Limb (tissue), 2 donors: ENCODE measurements at regions not wholly inside any gene's neighbourhood (a gene's known extent, or its start where the extent isn't known, plus 50 kb on each side); places are given as distances from the start of the nearest gene placed in this dataset.
"Not testable (repeated sequence)": the region's sequence is repeated elsewhere in the genome, so short reads cannot be mapped to it uniquely, and the experiment has no call there.

Source experiments
- DNase-seq, 2 donors: peaks; one replicate each; pipeline ENCODE4 v3.0.0-alpha.2; 2016; ENCODE audit errors: extremely low spot score in 2 of 2

- DNase-seq, result no peak
Measured at GRCh38 chr20:48531505-48531904, 296.3 kb downstream of the PREX1 start.

- DNase-seq, result no peak
Measured at GRCh38 chr20:48530957-48531356, 296.8 kb downstream of the PREX1 start.

- DNase-seq, result no peak
Measured at GRCh38 chr20:48528346-48528745, 299.5 kb downstream of the PREX1 start.

- no peak for DNase-seq
Measured at GRCh38 chr20:48527771-48528170, 300.0 kb downstream of the PREX1 start.

- no peak for DNase-seq
Measured at GRCh38 chr20:48526936-48527335, 300.9 kb downstream of the PREX1 start.

GRCh38 chr20:48525400-48525799, 302.4 kb downstream of the PREX1 start:
- no peak for DNase-seq

- DNase-seq, result no peak
Measured at GRCh38 chr20:48524582-48524981, 303.2 kb downstream of the PREX1 start.

- DNase-seq, result peak; percentile 60 to 74
Measured at GRCh38 chr20:48523191-48523995, 304.4 kb downstream of the PREX1 start.

GRCh38 chr20:48521121-48521520, 306.7 kb downstream of the PREX1 start:
- no peak for DNase-seq

GRCh38 chr20:48516196-48516595, 311.6 kb downstream of the PREX1 start:
- peak; percentile 16 to 40 for DNase-seq

GRCh38 chr20:48514577-48514976, 313.2 kb downstream of the PREX1 start:
- DNase-seq, result not testable (repeated sequence)

- not testable (repeated sequence) for DNase-seq
Measured at GRCh38 chr20:48512539-48512938, 315.3 kb downstream of the PREX1 start.

- not testable (repeated sequence) for DNase-seq
Measured at GRCh38 chr20:48505066-48505465, 322.7 kb downstream of the PREX1 start.

- no peak for DNase-seq
Measured at GRCh38 chr20:48503166-48503815, 324.5 kb downstream of the PREX1 start.

GRCh38 chr20:48502758-48503157, 325.0 kb downstream of the PREX1 start:
- no peak for DNase-seq

- no peak for DNase-seq
Measured at GRCh38 chr20:48502016-48502415, 325.8 kb downstream of the PREX1 start.

GRCh38 chr20:48500900-48501299, 326.9 kb downstream of the PREX1 start:
- not testable (repeated sequence) for DNase-seq

- not testable (repeated sequence) for DNase-seq
Measured at GRCh38 chr20:48498939-48499338, 328.9 kb downstream of the PREX1 start.

- DNase-seq, result not testable (repeated sequence)
Measured at GRCh38 chr20:48498125-48498524, 329.7 kb downstream of the PREX1 start.

- no peak for DNase-seq
Measured at GRCh38 chr20:48493966-48494365, 333.8 kb downstream of the PREX1 start.

GRCh38 chr20:48493331-48493730, 334.5 kb downstream of the PREX1 start:
- DNase-seq, result not testable (repeated sequence)

GRCh38 chr20:48492715-48493070, 335.1 kb downstream of the PREX1 start:
- no peak for DNase-seq
